Activated CD4-positive, alpha-beta T cell treated with anti-CD3 and anti-CD28 coated beads, Interleukin-2, amount 50 U/mL, for 16 hours (primary cell): ENCODE measurements at regions not wholly inside any gene's neighbourhood (a gene's known extent, or its start where the extent isn't known, plus 50 kb on each side); places are given as distances from the start of the nearest gene placed in this dataset.

Source experiments
- DNase-seq: peaks from one replicate; pipeline ENCODE4 v3.0.0-alpha.2; 2020

GRCh38 chr17:79215631-79216030, 141.0 kb downstream of the ENGASE start:
- no peak for DNase-seq

GRCh38 chr17:79214940-79215604, 140.4 kb downstream of the ENGASE start:
- no peak for DNase-seq

GRCh38 chr17:79214459-79214858, 139.8 kb downstream of the ENGASE start:
- no peak for DNase-seq

GRCh38 chr17:79213305-79213704, 138.7 kb downstream of the ENGASE start:
- DNase-seq = no peak

GRCh38 chr17:79212149-79213087, 137.8 kb downstream of the ENGASE start:
- no peak for DNase-seq

GRCh38 chr17:79211061-79211770, 136.6 kb downstream of the ENGASE start:
- DNase-seq = no peak

GRCh38 chr17:79210638-79211037, 136.0 kb downstream of the ENGASE start:
- DNase-seq = no peak

- no peak for DNase-seq
These were observed 133.3 kb downstream of the ENGASE start for GRCh38 chr17:79207960-79208359.

GRCh38 chr17:79205688-79206205, 131.1 kb downstream of the ENGASE start:
- no peak for DNase-seq

- DNase-seq = no peak
These were observed 129.6 kb downstream of the ENGASE start for GRCh38 chr17:79204261-79204660.

- DNase-seq = no peak
These were observed 129.0 kb downstream of the ENGASE start for GRCh38 chr17:79203657-79204056.

- DNase-seq = no peak
These were observed 128.4 kb downstream of the ENGASE start for GRCh38 chr17:79203016-79203415.

GRCh38 chr17:79202480-79202879, 127.9 kb downstream of the ENGASE start:
- DNase-seq = no peak

GRCh38 chr17:79201536-79202227, 127.1 kb downstream of the ENGASE start:
- DNase-seq = no peak

- no peak for DNase-seq
These were observed 126.5 kb downstream of the ENGASE start for GRCh38 chr17:79201119-79201518.

- DNase-seq = no peak
These were observed 122.3 kb downstream of the ENGASE start for GRCh38 chr17:79196913-79197312.

GRCh38 chr17:79192503-79193351, 118.1 kb downstream of the ENGASE start:
- peak; percentile 8 for DNase-seq

GRCh38 chr17:79191270-79191934, 116.8 kb downstream of the ENGASE start:
- no peak for DNase-seq

- DNase-seq = no peak
These were observed 114.7 kb downstream of the ENGASE start for GRCh38 chr17:79189305-79189704.

- no peak for DNase-seq
These were observed 114.1 kb downstream of the ENGASE start for GRCh38 chr17:79188685-79189084.

GRCh38 chr17:79188048-79188447, 113.4 kb downstream of the ENGASE start:
- DNase-seq = peak; percentile 8
